ENCODE measurements at regions not wholly inside any gene's neighbourhood (a gene's known extent, or its start where the extent isn't known, plus 50 kb on each side); places are given as distances from the start of the nearest gene placed in this dataset.
A peak's percentile ranks its signal among the peaks of the same experiment; 100 is the strongest.

- Mint-ChIP-seq H3K9me3 (ENCODE audit: unreplicated experiment) (peaks cover 2% of the 10 kb centered on the region), H3K4me3 (ENCODE audit: unreplicated experiment) (no peak overlapping the region), H3K27ac (ENCODE audit: unreplicated experiment) (no peak overlapping the region), H3K36me3 (ENCODE audit: unreplicated experiment) (no peaks in the 10 kb centered on the region), H3K27me3 (ENCODE audit: unreplicated experiment) (no peaks in the 10 kb centered on the region), H3K4me1 (ENCODE audit: low read depth, unreplicated experiment) (peaks cover 7% of the 10 kb centered on the region)
- DNase-seq = peak; percentile 33
- no peak for TF ChIP-seq CTCF (IDR thresholded peaks at IDR 0.05; ENCODE audit: partially characterized antibody, unreplicated experiment)
Observed at GRCh38 chr3:72041511-72041910, 256.6 kb upstream of the PROK2 start.

- no peak overlapping the region for H3K4me3 Mint-ChIP-seq (ENCODE audit: unreplicated experiment)
- H3K27ac Mint-ChIP-seq (ENCODE audit: unreplicated experiment) = no peak overlapping the region
- H3K36me3 Mint-ChIP-seq (ENCODE audit: unreplicated experiment) = no peaks in the 10 kb centered on the region
- DNase-seq = no peak
- no peaks in the 10 kb centered on the region for H3K27me3 Mint-ChIP-seq (ENCODE audit: unreplicated experiment)
- peaks cover 2% of the 10 kb centered on the region for H3K9me3 Mint-ChIP-seq (ENCODE audit: unreplicated experiment)
- no peak for TF ChIP-seq CTCF (IDR thresholded peaks at IDR 0.05; ENCODE audit: partially characterized antibody, unreplicated experiment)
- H3K4me1 Mint-ChIP-seq (ENCODE audit: low read depth, unreplicated experiment) = peaks cover 7% of the 10 kb centered on the region
Observed at GRCh38 chr3:72041076-72041475, 256.1 kb upstream of the PROK2 start.

GRCh38 chr3:72039677-72040076 lies 254.7 kb upstream of the PROK2 start:
- Mint-ChIP-seq H3K27me3 (ENCODE audit: unreplicated experiment) (no peaks in the 10 kb centered on the region), H3K27ac (ENCODE audit: unreplicated experiment) (no peak overlapping the region), H3K4me3 (ENCODE audit: unreplicated experiment) (no peak overlapping the region), H3K36me3 (ENCODE audit: unreplicated experiment) (no peaks in the 10 kb centered on the region), H3K4me1 (ENCODE audit: low read depth, unreplicated experiment) (peaks cover 7% of the 10 kb centered on the region), H3K9me3 (ENCODE audit: unreplicated experiment) (peaks cover 2% of the 10 kb centered on the region)
- TF ChIP-seq CTCF (IDR thresholded peaks at IDR 0.05; ENCODE audit: partially characterized antibody, unreplicated experiment) = no peak
- DNase-seq = no peak

- H3K27ac Mint-ChIP-seq (ENCODE audit: unreplicated experiment) = no peak overlapping the region
Observed at GRCh38 chr3:72036899-72037298, 252.0 kb upstream of the PROK2 start.

GRCh38 chr3:72035606-72036005 lies 250.7 kb upstream of the PROK2 start:
- Mint-ChIP-seq H3K4me1 (ENCODE audit: low read depth, unreplicated experiment) (no peaks in the 10 kb centered on the region), H3K27ac (ENCODE audit: unreplicated experiment) (no peak overlapping the region), H3K27me3 (ENCODE audit: unreplicated experiment) (no peaks in the 10 kb centered on the region), H3K36me3 (ENCODE audit: unreplicated experiment) (no peaks in the 10 kb centered on the region), H3K9me3 (ENCODE audit: unreplicated experiment) (peaks cover 2% of the 10 kb centered on the region), H3K4me3 (ENCODE audit: unreplicated experiment) (no peak overlapping the region)
- DNase-seq = no peak
- no peak for TF ChIP-seq CTCF (IDR thresholded peaks at IDR 0.05; ENCODE audit: partially characterized antibody, unreplicated experiment)

More at GRCh38 chr3:72036899-72037298, 252.0 kb upstream of the PROK2 start:
- Mint-ChIP-seq H3K9me3 (ENCODE audit: unreplicated experiment) (peaks cover 2% of the 10 kb centered on the region), H3K4me3 (ENCODE audit: unreplicated experiment) (no peak overlapping the region), H3K36me3 (ENCODE audit: unreplicated experiment) (no peaks in the 10 kb centered on the region), H3K4me1 (ENCODE audit: low read depth, unreplicated experiment) (peaks cover 5% of the 10 kb centered on the region), H3K27me3 (ENCODE audit: unreplicated experiment) (no peaks in the 10 kb centered on the region)
- TF ChIP-seq CTCF (IDR thresholded peaks at IDR 0.05; ENCODE audit: partially characterized antibody, unreplicated experiment) = no peak
- DNase-seq = no peak

Measured in glutamatergic neuron (in vitro differentiated cells).